Chondrocyte (in vitro differentiated cells): ENCODE measurements at regions not wholly inside any gene's neighbourhood (a gene's known extent, or its start where the extent isn't known, plus 50 kb on each side); places are given as distances from the start of the nearest gene placed in this dataset.

Source experiments
- DNase-seq: peaks from one replicate; pipeline ENCODE4 v3.0.0; 2021; ENCODE audit warnings: mixed read lengths, low spot score
- H3K27ac Mint-ChIP-seq: one replicate; pipeline ENCODE4 v1.8.0; 2021; ENCODE audit warnings: mild to moderate bottlenecking, moderate library complexity, mixed read lengths; ENCODE audit not compliant: unreplicated experiment
- H3K27me3 Mint-ChIP-seq: 2 replicates; pipeline ENCODE4 v1.8.0; 2021; ENCODE audit warnings: low read depth, mixed read lengths
- H3K36me3 Mint-ChIP-seq: 2 replicates; pipeline ENCODE4 v1.8.0; 2021; ENCODE audit warnings: low read depth, mixed read lengths
- H3K4me1 Mint-ChIP-seq: 2 replicates; pipeline ENCODE4 v1.8.0; 2021; ENCODE audit warnings: low read depth, mild to moderate bottlenecking, mixed read lengths
- H3K4me3 Mint-ChIP-seq: one replicate; pipeline ENCODE4 v1.8.0; 2021; ENCODE audit warnings: mild to moderate bottlenecking, moderate library complexity, mixed read lengths; ENCODE audit not compliant: unreplicated experiment
- H3K9me3 Mint-ChIP-seq: 2 replicates; pipeline ENCODE4 v1.8.0; 2021; ENCODE audit warnings: low read depth, mixed read lengths
- TF ChIP-seq, protein P1 (sequence below): fragments of 200-600 bp; sonication (generic); IDR thresholded peaks from 2 replicates; pipeline ENCODE4 v1.5.0; 2021; ENCODE audit warnings: antibody characterized with exemption, mild to moderate bottlenecking, moderate library complexity

DNA sequence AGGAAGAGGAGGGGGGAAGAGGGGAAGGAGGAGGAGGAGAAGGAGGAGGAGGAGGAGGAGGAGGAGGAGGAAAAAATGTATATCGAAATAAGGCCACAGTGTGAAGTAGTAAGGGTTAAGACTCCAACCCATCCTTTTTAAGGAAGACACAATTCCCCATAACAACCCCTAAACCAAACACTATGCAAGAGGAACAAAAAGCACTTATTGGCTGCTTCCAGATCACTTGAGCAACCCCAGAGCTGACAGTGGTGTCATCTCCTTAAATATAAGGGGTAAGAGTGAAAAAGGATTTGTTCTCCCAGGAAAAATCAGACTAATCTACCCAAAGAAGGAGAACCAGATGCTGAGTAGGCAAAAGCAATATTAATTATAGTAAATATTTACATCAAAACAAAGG, 169.1 kb upstream of the SASH1 start:
- DNase-seq, result no peak
- peaks cover 2% of the 10 kb centered on the region for H3K4me1 Mint-ChIP-seq
- H3K4me3 Mint-ChIP-seq, result no peak overlapping the region
- no peaks in the 10 kb centered on the region for H3K27me3 Mint-ChIP-seq
- TF ChIP-seq, protein P1, sequence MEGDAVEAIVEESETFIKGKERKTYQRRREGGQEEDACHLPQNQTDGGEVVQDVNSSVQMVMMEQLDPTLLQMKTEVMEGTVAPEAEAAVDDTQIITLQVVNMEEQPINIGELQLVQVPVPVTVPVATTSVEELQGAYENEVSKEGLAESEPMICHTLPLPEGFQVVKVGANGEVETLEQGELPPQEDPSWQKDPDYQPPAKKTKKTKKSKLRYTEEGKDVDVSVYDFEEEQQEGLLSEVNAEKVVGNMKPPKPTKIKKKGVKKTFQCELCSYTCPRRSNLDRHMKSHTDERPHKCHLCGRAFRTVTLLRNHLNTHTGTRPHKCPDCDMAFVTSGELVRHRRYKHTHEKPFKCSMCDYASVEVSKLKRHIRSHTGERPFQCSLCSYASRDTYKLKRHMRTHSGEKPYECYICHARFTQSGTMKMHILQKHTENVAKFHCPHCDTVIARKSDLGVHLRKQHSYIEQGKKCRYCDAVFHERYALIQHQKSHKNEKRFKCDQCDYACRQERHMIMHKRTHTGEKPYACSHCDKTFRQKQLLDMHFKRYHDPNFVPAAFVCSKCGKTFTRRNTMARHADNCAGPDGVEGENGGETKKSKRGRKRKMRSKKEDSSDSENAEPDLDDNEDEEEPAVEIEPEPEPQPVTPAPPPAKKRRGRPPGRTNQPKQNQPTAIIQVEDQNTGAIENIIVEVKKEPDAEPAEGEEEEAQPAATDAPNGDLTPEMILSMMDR, result no peak
- H3K9me3 Mint-ChIP-seq, result no peaks in the 10 kb centered on the region
- H3K36me3 Mint-ChIP-seq, result no peaks in the 10 kb centered on the region
- no peak overlapping the region for H3K27ac Mint-ChIP-seq

DNA sequence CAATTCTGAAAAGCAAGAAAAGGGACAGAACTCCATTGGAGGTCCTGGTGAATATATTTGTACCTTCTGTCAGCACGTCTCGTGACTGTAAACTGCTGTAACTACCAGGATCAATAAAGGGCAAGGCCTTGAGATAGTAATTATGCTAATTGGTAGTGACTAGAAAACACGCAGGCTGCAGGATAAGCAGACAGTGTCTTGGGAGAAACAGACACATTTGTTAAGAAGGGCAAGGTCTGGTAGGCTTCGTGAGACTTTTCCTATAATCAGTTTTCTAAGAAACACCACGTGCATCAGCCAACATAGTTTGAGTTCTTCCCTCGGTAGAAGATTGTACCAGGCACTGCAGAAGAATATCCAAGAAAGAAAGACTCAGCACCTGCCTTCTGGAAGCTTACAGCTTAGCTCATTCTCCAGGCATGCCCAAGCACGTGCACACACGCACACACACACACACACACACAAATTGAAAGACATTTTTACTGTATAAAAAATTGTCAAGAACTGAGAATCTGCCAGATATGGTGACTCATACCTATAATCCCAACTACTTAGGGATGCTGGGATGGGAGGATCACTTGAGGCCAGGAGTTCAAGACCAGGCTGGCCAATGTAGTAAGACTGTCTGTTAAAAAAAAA, 167.0 kb upstream of the SASH1 start:
- Mint-ChIP-seq H3K27me3 (no peaks in the 10 kb centered on the region), H3K36me3 (no peaks in the 10 kb centered on the region), H3K27ac (no peak overlapping the region), H3K9me3 (no peaks in the 10 kb centered on the region), H3K4me3 (no peak overlapping the region), H3K4me1 (peaks cover 5% of the 10 kb centered on the region)
- TF ChIP-seq, protein P1, result no peak
- no peak for DNase-seq

DNA sequence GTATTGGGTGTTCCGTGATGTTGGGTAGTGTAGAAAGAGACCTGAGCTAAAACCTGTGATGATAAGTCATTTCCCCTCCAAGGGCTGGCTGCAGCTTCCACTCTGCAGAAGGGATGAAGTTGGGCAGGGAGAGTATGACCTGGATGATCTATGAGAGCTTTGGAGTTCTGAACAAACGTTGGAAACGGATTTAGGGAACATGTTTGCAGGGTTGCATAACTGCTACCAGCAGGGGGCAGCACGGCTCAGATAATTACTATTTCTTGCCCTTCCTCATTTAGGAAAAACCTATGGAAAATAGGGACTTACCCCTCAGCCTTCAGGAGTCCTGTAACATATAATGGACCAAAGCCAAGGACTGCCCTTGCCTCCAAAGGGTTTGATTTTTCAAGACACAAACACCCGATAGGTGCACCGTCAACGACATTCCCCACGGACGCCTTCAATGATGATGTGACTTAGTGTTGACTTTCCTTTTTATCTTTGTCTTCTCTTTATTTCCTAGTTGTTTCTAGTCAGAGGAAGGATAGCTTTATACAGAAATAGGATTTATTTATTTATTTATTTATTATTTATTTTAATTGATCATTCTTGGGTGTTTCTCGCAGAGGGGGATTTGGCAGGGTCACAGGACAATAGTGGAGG, 164.9 kb upstream of the SASH1 start:
- TF ChIP-seq, protein P1, result peak; percentile 92

DNA sequence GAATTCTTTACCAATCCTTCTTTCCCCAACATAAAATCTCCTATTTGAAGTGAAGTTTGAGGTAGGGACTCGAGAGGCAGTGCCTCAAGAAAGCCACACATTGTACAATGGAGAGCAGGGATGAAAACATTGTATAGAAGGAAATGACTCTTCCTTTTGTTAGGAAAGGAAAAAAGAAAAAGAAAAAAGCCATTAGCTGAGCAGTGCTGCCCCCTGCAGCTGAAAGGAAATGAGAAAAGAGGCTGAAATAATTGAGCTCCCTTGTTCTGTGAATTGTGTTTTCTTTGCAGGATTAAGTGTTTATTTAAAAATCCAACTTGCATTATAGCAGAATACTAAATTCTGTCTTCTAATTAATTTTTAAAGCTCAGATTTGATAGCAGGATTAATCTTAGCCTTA, 162.9 kb upstream of the SASH1 start:
- no peak for DNase-seq
- no peaks in the 10 kb centered on the region for H3K27me3 Mint-ChIP-seq

More for the DNA sequence above, 164.9 kb upstream of the SASH1 start:
- no peak overlapping the region for H3K27ac Mint-ChIP-seq
- H3K36me3 Mint-ChIP-seq, result no peaks in the 10 kb centered on the region
- no peaks in the 10 kb centered on the region for H3K27me3 Mint-ChIP-seq
- H3K4me3 Mint-ChIP-seq, result no peak overlapping the region
- H3K4me1 Mint-ChIP-seq, result peaks cover 5% of the 10 kb centered on the region
- no peak for DNase-seq
- H3K9me3 Mint-ChIP-seq, result no peaks in the 10 kb centered on the region

DNA sequence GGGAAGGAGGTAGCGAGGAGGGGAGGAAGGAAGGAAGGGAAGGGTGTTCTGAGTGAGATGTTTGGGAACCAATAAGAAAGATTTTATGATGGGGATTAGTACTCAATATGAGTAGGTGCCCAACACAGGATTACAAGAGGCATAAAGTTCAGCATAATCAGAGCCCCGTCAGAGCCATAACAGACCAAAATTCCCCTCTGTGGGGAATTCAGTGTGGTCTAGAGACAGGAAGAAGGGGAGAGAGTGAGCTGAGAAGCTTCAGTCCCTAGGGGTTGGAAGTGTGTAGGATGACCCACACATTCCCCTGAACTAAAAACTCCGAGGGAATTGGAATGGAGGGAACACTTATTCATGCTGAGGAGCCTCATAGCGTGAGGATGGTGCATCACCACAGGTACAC, 160.3 kb upstream of the SASH1 start:
- no peaks in the 10 kb centered on the region for H3K9me3 Mint-ChIP-seq
- DNase-seq, result no peak

More for the DNA sequence above, 162.9 kb upstream of the SASH1 start:
- H3K4me1 Mint-ChIP-seq, result peaks cover 5% of the 10 kb centered on the region
- H3K36me3 Mint-ChIP-seq, result no peaks in the 10 kb centered on the region
- TF ChIP-seq, protein P1, result peak; percentile 87
- no peak overlapping the region for H3K4me3 Mint-ChIP-seq
- H3K9me3 Mint-ChIP-seq, result no peaks in the 10 kb centered on the region
- no peak overlapping the region for H3K27ac Mint-ChIP-seq

More for the DNA sequence above, 160.3 kb upstream of the SASH1 start:
- TF ChIP-seq, protein P1, result no peak
- Mint-ChIP-seq H3K4me1 (peaks cover 12% of the 10 kb centered on the region), H3K4me3 (no peak overlapping the region), H3K27me3 (no peaks in the 10 kb centered on the region), H3K36me3 (no peaks in the 10 kb centered on the region), H3K27ac (no peak overlapping the region)
